HepG2 (cell line): ENCODE measurements at regions not wholly inside any gene's neighbourhood (a gene's known extent, or its start where the extent isn't known, plus 50 kb on each side); places are given as distances from the start of the nearest gene placed in this dataset.

Experiments used
- ATAC-seq: fragments of 200-7000 bp; cut with Tn5 transposase; 3 replicates; pipeline ENCODE4 v1.9.1; 2020; ENCODE audit warnings: mild to moderate bottlenecking, moderate library complexity
- BruUV-seq: library from RNA; stranded (reverse); fragments of 400-500 nt; replicated peaks from 2 replicates; lab custom pipeline; 2021; lab: Mats Ljungman, UMichigan
- CTCF ChIA-PET: fragments of 300-600 bp; formaldehyde crosslinking; extraction: SDS; loops from one replicate; lab custom pipeline; 2021; ENCODE audit warnings: low total read pairs, inconsistent platforms, low intra/inter-chr PET ratio; lab: Yijun Ruan, JAX
- POLR2A ChIA-PET: fragments of 350-600 bp; sonication (Branson Sonifier 250); formaldehyde crosslinking; loops from one replicate; lab custom pipeline; 2020; ENCODE audit warnings: antibody characterized with exemption, inconsistent platforms; lab: Yijun Ruan, JAX
- DNase-seq: peaks from one replicate; pipeline ENCODE4 v3.0.0-alpha.2; 2015; ENCODE audit warnings: low spot score
- FAIRE-seq: peaks from 3 replicates; lab custom pipeline; 2011; peaks lifted over from hg19 to GRCh38; lab: Jason Lieb, UNC
- H2AFZ ChIP-seq: one replicate; pipeline ENCODE4 v1.6.1; 2011; ENCODE audit warnings: low read length, inconsistent platforms
- H3K27ac ChIP-seq: fragments of 300-600 bp; 3 replicates; pipeline ENCODE4 v1.8.0; 2011; ENCODE audit warnings: mixed run types, mild to moderate bottlenecking, mixed read lengths, low read length, inconsistent platforms; ENCODE audit not compliant: insufficient read depth; ENCODE audit errors: extremely low read length
- H3K27me3 ChIP-seq, 2 experiments: fragments of 200-600 bp in 1 of 2; 2 replicates in 1 of 2; 3 replicates in 1 of 2; pipeline versions ENCODE4 v1.6.0 to v1.8.0; 2011; ENCODE audit warnings: low read length in 2 of 2, mild to moderate bottlenecking in 2 of 2, moderate library complexity in 2 of 2, inconsistent platforms in 1 of 2; ENCODE audit not compliant: insufficient read depth in 2 of 2, control insufficient read depth in 1 of 2
- H3K36me3 ChIP-seq, 2 experiments: fragments of 200-600 bp in 1 of 2; replicated peaks in 1 of 2; 2 replicates in 1 of 2; 3 replicates in 1 of 2; pipeline versions ENCODE4 v1.5.1 to v1.8.0; 2011; ENCODE audit warnings: low read length in 2 of 2, inconsistent platforms in 1 of 2; ENCODE audit not compliant: insufficient read depth in 2 of 2, control insufficient read depth in 1 of 2
- H3K4me1 ChIP-seq: 2 replicates; pipeline ENCODE4 v1.5.1; 2012; ENCODE audit warnings: low read length, inconsistent platforms; ENCODE audit not compliant: insufficient read depth
- H3K4me2 ChIP-seq: 2 replicates; pipeline ENCODE4 v1.6.0; 2011; ENCODE audit warnings: low read depth, low read length, inconsistent platforms
- H3K4me3 ChIP-seq, 3 experiments: fragments of 200-600 bp in 1 of 3; sonication (generic), shearing (Covaris generic) in 1 of 3; replicated peaks in 1 of 3; 2 replicates each; pipeline ENCODE4 v1.5.1; 2011 to 2016; ENCODE audit warnings: low read length in 3 of 3, inconsistent platforms in 2 of 3, low read depth in 2 of 3, mild to moderate bottlenecking in 2 of 3, control low read depth in 1 of 3, mixed read lengths in 1 of 3; ENCODE audit not compliant: insufficient read depth in 1 of 3
- H3K79me2 ChIP-seq: one replicate; pipeline ENCODE4 v1.6.1; 2011; ENCODE audit warnings: low read length, inconsistent platforms; ENCODE audit not compliant: insufficient read depth
- H3K9ac ChIP-seq: 2 replicates; pipeline ENCODE4 v1.6.0; 2011; ENCODE audit warnings: mild to moderate bottlenecking, low read depth, low read length, inconsistent platforms; ENCODE audit not compliant: insufficient read depth
- H3K9me3 ChIP-seq: 2 replicates; pipeline ENCODE4 v1.5.1; 2012; ENCODE audit warnings: mild to moderate bottlenecking, low read length
- H4K20me1 ChIP-seq: 2 replicates; pipeline ENCODE4 v1.6.0; 2011; ENCODE audit warnings: inconsistent platforms, mild to moderate bottlenecking, low read length, moderate library complexity; ENCODE audit not compliant: insufficient read depth
- HOXA3 ChIP-seq: sonication (generic); formaldehyde crosslinking; IDR thresholded peaks from 2 replicates; pipeline ENCODE4 v1.5.0; 2020; ENCODE audit warnings: missing genetic modification reagents
- IKZF1 ChIP-seq: fragments of 450-650 bp; IDR thresholded peaks from 2 replicates; pipeline ENCODE4 v1.7.1; 2016
- ISX ChIP-seq: sonication (generic); formaldehyde crosslinking; conservative IDR thresholded peaks from 2 replicates; pipeline ENCODE4 v1.5.0; 2020; ENCODE audit warnings: missing genetic modification reagents
- KDM2A ChIP-seq: sonication (generic); formaldehyde crosslinking; IDR thresholded peaks from 2 replicates; pipeline ENCODE4 v1.4.0; 2020; ENCODE audit warnings: low read depth, missing genetic modification reagents, borderline replicate concordance
- KLF16 ChIP-seq, 2 experiments: sonication (generic) in 1 of 2; formaldehyde crosslinking in 1 of 2; IDR thresholded peaks; 2 replicates each; pipeline versions ENCODE4 v1.6.1 to v1.8.0; 2016 to 2023; ENCODE audit warnings: missing genetic modification reagents in 2 of 2, missing compliant biosample characterization in 1 of 2
- MBNL3 ChIP-seq: fragments of 250-450 bp; sonication (Bioruptor Pico); conservative IDR thresholded peaks from 2 replicates; pipeline ENCODE4 v1.8.0; 2022; ENCODE audit warnings: mild to moderate bottlenecking, inconsistent platforms
- NFE2L2 ChIP-seq: fragments of 150-350 bp; IDR thresholded peaks from 2 replicates; pipeline ENCODE4 v1.6.1; 2014; ENCODE audit warnings: low read length
- PCBP2 ChIP-seq: fragments of 200-400 bp; formaldehyde crosslinking; optimal IDR thresholded peaks from 2 replicates; pipeline ENCODE3; 2018; ENCODE audit warnings: low read length, low read depth; ENCODE audit not compliant: poor library complexity, severe bottlenecking
- SIN3B ChIP-seq: fragments of 150-350 bp; IDR thresholded peaks from 2 replicates; pipeline ENCODE4 v1.6.1; 2014; ENCODE audit warnings: low read length
- SIX4 ChIP-seq: sonication (generic); formaldehyde crosslinking; IDR thresholded peaks from 2 replicates; pipeline ENCODE4 v1.4.0; 2020; ENCODE audit warnings: missing genetic modification reagents
- SMAD9 ChIP-seq: sonication (generic); formaldehyde crosslinking; IDR thresholded peaks from 2 replicates; pipeline ENCODE4 v1.5.1; 2020; ENCODE audit warnings: mild to moderate bottlenecking, missing genetic modification reagents
- SOX5 ChIP-seq: IDR thresholded peaks from 2 replicates; pipeline ENCODE4 v1.6.1; 2016; ENCODE audit warnings: borderline replicate concordance
- ZBTB21 ChIP-seq: sonication (generic); formaldehyde crosslinking; IDR thresholded peaks from 2 replicates; pipeline ENCODE4 v1.4.0; 2020; ENCODE audit warnings: missing genetic modification reagents
- ZMYM4 ChIP-seq: sonication (generic); formaldehyde crosslinking; IDR thresholded peaks from 2 replicates; pipeline ENCODE4 v1.8.1; 2023; ENCODE audit warnings: mild to moderate bottlenecking, missing genetic modification reagents
- ZNF121 ChIP-seq: sonication (generic); formaldehyde crosslinking; IDR thresholded peaks from 2 replicates; pipeline ENCODE4 v1.5.0; 2020; ENCODE audit warnings: mild to moderate bottlenecking, missing genetic modification reagents
- ZNF7 ChIP-seq: IDR thresholded peaks from 2 replicates; pipeline ENCODE4 v1.6.1; 2016; ENCODE audit warnings: missing biosample characterization, missing genetic modification reagents
- ZNF883 ChIP-seq: sonication (generic); formaldehyde crosslinking; IDR thresholded peaks from 2 replicates; pipeline ENCODE4 v1.5.1; 2020; ENCODE audit warnings: mild to moderate bottlenecking, missing genetic modification reagents; ENCODE audit errors: not compliant biosample characterization
- WGBS: methylation state at CpG from one replicate; pipeline ENCODE4 v1.1.6; 2017; ENCODE audit warnings: low lambda C conversion rate; 5-methylcytosine and 5-hydroxymethylcytosine counted together
- in situ Hi-C: cut with HindIII; loops from 2 replicates; pipeline ENCODE4 v1.10.0; 2017; ENCODE audit warnings: low pct_unique_long_range_greater_than_20kb; ENCODE audit not compliant: extremely low pct_ligation_motif_present
- intact Hi-C: fragments of 100-400 bp; cut with micrococcal nuclease; formaldehyde crosslinking; loops from one replicate; pipeline ENCODE4 v1.10.0; 2022; ENCODE audit not compliant: unreplicated experiment
- TF ChIP-seq, protein P1 (sequence below): IDR thresholded peaks from 2 replicates; pipeline ENCODE4 v1.6.1; 2016
- TF ChIP-seq, protein P2 (sequence below): sonication (generic); formaldehyde crosslinking; IDR thresholded peaks from 2 replicates; pipeline ENCODE4 v1.4.0; 2020; ENCODE audit warnings: missing genetic modification reagents, borderline replicate concordance

GRCh38 chr2:88843651-88844050 is 152.2 kb downstream of the RPIA start:
- Histone ChIP-seq H3K27ac (no peak overlapping the region), H2AFZ (no peak overlapping the region), H3K9me3 (no peaks in the 10 kb centered on the region), H3K4me3 (no peak overlapping the region), H3K36me3 (no peaks in the 10 kb centered on the region), H3K27me3 (no peaks in the 10 kb centered on the region; a peak in 3 of 5 replicates), H3K79me2 (no peaks in the 10 kb centered on the region), H3K4me1 (no peaks in the 10 kb centered on the region), H3K9ac (no peak overlapping the region), H4K20me1 (no peaks in the 10 kb centered on the region), H3K4me2 (no peak overlapping the region)
- POLR2A ChIA-PET, result no interaction called here
- ATAC-seq (no peak), DNase-seq (no peak), FAIRE-seq (no peak)
- TF ChIP-seq ZMYM4 (no peak), ZNF121 (CRISPR knock-in tag) (no peak), ZNF883 (CRISPR knock-in tag) (no peak), SOX5 (CRISPR knock-in tag) (no peak), ZNF7 (CRISPR knock-in tag) (no peak), NFE2L2 (no peak), ISX (CRISPR knock-in tag) (no peak), ZBTB21 (CRISPR knock-in tag) (no peak)
- TF ChIP-seq, protein P1, sequence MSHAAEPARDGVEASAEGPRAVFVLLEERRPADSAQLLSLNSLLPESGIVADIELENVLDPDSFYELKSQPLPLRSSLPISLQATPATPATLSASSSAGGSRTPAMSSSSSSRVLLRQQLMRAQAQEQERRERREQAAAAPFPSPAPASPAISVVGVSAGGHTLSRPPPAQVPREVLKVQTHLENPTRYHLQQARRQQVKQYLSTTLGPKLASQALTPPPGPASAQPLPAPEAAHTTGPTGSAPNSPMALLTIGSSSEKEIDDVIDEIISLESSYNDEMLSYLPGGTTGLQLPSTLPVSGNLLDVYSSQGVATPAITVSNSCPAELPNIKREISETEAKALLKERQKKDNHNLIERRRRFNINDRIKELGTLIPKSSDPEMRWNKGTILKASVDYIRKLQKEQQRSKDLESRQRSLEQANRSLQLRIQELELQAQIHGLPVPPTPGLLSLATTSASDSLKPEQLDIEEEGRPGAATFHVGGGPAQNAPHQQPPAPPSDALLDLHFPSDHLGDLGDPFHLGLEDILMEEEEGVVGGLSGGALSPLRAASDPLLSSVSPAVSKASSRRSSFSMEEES (CRISPR knock-in tag), result no peak
- 0% methylated on average over 2 of the region's 2 CpGs for WGBS
- in situ Hi-C loops (no loop called here), intact Hi-C loops (no loop called here)
- BruUV-seq, result no TSS peak
- CTCF ChIA-PET, result no interaction called here

- POLR2A ChIA-PET, result no interaction called here
- intact Hi-C loops, result no loop called here
- Histone ChIP-seq H2AFZ (no peak overlapping the region), H3K79me2 (no peaks in the 10 kb centered on the region), H3K9me3 (no peaks in the 10 kb centered on the region), H4K20me1 (no peaks in the 10 kb centered on the region), H3K36me3 (no peaks in the 10 kb centered on the region), H3K27me3 (peaks cover 0 to 4% of the 10 kb centered on the region in 2 experiments; a peak in 3 of 5 replicates), H3K9ac (no peak overlapping the region), H3K27ac (no peak overlapping the region), H3K4me2 (no peak overlapping the region), H3K4me3 (no peak overlapping the region), H3K4me1 (no peaks in the 10 kb centered on the region)
- CTCF ChIA-PET, result no interaction called here
- ATAC-seq (no peak), DNase-seq (no peak), FAIRE-seq (no peak)
- BruUV-seq, result no TSS peak
- whole genome bisulfite sequencing, result 11% methylated on average over 3 of the region's 3 CpGs
- in situ Hi-C loops, result no loop called here
- no peak for TF ChIP-seq PCBP2
- TF ChIP-seq HOXA3 (CRISPR knock-in tag), result no peak
- no peak for TF ChIP-seq SIN3B
- no peak for TF ChIP-seq SMAD9 (CRISPR knock-in tag)
- no peak for TF ChIP-seq IKZF1
- TF ChIP-seq KDM2A (CRISPR knock-in tag), result no peak
- TF ChIP-seq MBNL3 (CRISPR knock-in tag), result no peak
- no peak for TF ChIP-seq SIX4 (CRISPR knock-in tag)
- TF ChIP-seq, protein P2, sequence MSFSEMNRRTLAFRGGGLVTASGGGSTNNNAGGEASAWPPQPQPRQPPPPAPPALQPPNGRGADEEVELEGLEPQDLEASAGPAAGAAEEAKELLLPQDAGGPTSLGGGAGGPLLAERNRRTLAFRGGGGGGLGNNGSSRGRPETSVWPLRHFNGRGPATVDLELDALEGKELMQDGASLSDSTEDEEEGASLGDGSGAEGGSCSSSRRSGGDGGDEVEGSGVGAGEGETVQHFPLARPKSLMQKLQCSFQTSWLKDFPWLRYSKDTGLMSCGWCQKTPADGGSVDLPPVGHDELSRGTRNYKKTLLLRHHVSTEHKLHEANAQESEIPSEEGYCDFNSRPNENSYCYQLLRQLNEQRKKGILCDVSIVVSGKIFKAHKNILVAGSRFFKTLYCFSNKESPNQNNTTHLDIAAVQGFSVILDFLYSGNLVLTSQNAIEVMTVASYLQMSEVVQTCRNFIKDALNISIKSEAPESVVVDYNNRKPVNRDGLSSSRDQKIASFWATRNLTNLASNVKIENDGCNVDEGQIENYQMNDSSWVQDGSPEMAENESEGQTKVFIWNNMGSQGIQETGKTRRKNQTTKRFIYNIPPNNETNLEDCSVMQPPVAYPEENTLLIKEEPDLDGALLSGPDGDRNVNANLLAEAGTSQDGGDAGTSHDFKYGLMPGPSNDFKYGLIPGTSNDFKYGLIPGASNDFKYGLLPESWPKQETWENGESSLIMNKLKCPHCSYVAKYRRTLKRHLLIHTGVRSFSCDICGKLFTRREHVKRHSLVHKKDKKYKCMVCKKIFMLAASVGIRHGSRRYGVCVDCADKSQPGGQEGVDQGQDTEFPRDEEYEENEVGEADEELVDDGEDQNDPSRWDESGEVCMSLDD (CRISPR knock-in tag), result no peak
- TF ChIP-seq KLF16 (CRISPR knock-in tag; IDR thresholded peaks at IDR 0.05), result no peak
These were observed 153.5 kb downstream of the RPIA start for GRCh38 chr2:88844960-88845359.
